ENCODE measurements at regions not wholly inside any gene's neighbourhood (a gene's known extent, or its start where the extent isn't known, plus 50 kb on each side); places are given as distances from the start of the nearest gene placed in this dataset.

GRCh38 chr5:129398026-129398678, 61.9 kb upstream of the ADAMTS19 start:
- no peak for TF ChIP-seq POLR2A (IDR thresholded peaks at IDR 0.05)
- TF ChIP-seq, protein P1, sequence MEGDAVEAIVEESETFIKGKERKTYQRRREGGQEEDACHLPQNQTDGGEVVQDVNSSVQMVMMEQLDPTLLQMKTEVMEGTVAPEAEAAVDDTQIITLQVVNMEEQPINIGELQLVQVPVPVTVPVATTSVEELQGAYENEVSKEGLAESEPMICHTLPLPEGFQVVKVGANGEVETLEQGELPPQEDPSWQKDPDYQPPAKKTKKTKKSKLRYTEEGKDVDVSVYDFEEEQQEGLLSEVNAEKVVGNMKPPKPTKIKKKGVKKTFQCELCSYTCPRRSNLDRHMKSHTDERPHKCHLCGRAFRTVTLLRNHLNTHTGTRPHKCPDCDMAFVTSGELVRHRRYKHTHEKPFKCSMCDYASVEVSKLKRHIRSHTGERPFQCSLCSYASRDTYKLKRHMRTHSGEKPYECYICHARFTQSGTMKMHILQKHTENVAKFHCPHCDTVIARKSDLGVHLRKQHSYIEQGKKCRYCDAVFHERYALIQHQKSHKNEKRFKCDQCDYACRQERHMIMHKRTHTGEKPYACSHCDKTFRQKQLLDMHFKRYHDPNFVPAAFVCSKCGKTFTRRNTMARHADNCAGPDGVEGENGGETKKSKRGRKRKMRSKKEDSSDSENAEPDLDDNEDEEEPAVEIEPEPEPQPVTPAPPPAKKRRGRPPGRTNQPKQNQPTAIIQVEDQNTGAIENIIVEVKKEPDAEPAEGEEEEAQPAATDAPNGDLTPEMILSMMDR (IDR thresholded peaks at IDR 0.05), result no peak
